ENCODE measurements at regions not wholly inside any gene's neighbourhood (a gene's known extent, or its start where the extent isn't known, plus 50 kb on each side); places are given as distances from the start of the nearest gene placed in this dataset.
"Not testable (repeated sequence)": the region's sequence is repeated elsewhere in the genome, so short reads cannot be mapped to it uniquely, and the experiment has no call there.

DNA sequence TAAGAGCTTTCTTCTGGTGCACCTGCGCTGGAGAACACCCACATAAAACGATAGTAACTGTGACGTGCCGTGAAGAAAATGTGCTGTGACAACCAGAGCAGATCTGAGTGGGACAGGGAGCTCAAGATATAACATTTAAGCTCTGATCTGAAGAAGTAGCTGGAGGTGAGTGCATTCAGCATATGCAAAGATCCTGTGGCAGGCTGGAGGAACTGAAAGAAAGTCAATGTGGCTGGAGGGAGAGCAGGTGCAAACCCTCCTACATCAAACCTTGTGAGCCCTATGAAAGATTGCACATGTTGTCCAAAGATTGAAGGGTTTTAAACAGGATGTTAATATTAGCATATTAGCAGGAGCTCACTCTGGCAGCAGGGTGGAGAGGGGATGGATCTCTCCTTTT lies 342.9 kb downstream of the NPIPA7 start:
- TF ChIP-seq, protein P1, sequence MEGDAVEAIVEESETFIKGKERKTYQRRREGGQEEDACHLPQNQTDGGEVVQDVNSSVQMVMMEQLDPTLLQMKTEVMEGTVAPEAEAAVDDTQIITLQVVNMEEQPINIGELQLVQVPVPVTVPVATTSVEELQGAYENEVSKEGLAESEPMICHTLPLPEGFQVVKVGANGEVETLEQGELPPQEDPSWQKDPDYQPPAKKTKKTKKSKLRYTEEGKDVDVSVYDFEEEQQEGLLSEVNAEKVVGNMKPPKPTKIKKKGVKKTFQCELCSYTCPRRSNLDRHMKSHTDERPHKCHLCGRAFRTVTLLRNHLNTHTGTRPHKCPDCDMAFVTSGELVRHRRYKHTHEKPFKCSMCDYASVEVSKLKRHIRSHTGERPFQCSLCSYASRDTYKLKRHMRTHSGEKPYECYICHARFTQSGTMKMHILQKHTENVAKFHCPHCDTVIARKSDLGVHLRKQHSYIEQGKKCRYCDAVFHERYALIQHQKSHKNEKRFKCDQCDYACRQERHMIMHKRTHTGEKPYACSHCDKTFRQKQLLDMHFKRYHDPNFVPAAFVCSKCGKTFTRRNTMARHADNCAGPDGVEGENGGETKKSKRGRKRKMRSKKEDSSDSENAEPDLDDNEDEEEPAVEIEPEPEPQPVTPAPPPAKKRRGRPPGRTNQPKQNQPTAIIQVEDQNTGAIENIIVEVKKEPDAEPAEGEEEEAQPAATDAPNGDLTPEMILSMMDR (IDR thresholded peaks at IDR 0.05), result not testable (repeated sequence)
- TF ChIP-seq POLR2A (IDR thresholded peaks at IDR 0.05; ENCODE audit: low read length); RFX5 (IDR thresholded peaks at IDR 0.05); CHD2 (IDR thresholded peaks at IDR 0.05; ENCODE audit: low read length, partially characterized antibody); MAZ (IDR thresholded peaks at IDR 0.05; ENCODE audit: borderline replicate concordance, low read depth, low read length); MAFK (IDR thresholded peaks at IDR 0.05; ENCODE audit: partially characterized antibody); TP53 (CRISPR knock-in tag; IDR thresholded peaks at IDR 0.05); JUN (IDR thresholded peaks at IDR 0.05): not testable (repeated sequence)
